NCI-H2107 treated with DMSO at 0.1 percent for 48 hours (cell line): ENCODE measurements at regions not wholly inside any gene's neighbourhood (a gene's known extent, or its start where the extent isn't known, plus 50 kb on each side); places are given as distances from the start of the nearest gene placed in this dataset.

Source experiments
- DNase-seq: peaks from one replicate; lab custom pipeline; 2025; ENCODE audit not compliant: unreplicated experiment; lab: John Stamatoyannopoulos, UW

DNA sequence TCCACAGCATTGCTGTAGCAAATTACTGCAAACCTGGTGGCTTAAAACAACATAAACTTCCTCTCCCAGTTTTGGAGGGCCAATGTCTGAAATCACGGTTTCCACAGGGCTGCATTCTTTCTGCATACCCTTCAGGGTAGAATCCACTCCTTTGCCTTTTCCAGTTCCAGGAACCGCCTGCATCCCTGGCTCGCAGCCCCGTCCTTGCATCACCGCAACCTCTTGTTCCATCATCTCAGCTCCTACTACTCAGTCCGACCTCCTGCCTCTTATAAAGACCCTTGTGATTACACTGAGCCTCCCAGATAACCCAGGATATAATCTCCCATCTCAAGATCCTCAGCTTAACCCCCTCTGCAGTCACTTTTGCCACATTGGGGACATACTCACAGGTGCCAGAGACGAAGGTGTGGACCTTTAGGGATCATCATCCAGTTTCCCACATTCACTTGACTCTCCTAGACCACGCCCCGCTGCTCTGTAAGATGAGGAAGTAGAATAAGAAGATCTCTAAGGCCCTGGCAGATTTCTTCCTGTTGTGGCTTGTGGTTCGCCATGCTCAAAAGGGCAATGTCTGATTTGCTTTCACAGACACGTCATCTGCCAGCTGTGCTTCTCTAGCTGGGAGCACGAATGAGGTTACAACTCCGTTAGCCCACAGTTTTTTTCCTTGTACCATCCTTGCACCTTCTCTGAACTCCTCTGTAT is 103.6 kb upstream of the AGAP1 start:
- DNase-seq: no peak

GRCh38 chr2:235390816-235391194 is 103.0 kb upstream of the AGAP1 start:
- DNase-seq: no peak

DNA sequence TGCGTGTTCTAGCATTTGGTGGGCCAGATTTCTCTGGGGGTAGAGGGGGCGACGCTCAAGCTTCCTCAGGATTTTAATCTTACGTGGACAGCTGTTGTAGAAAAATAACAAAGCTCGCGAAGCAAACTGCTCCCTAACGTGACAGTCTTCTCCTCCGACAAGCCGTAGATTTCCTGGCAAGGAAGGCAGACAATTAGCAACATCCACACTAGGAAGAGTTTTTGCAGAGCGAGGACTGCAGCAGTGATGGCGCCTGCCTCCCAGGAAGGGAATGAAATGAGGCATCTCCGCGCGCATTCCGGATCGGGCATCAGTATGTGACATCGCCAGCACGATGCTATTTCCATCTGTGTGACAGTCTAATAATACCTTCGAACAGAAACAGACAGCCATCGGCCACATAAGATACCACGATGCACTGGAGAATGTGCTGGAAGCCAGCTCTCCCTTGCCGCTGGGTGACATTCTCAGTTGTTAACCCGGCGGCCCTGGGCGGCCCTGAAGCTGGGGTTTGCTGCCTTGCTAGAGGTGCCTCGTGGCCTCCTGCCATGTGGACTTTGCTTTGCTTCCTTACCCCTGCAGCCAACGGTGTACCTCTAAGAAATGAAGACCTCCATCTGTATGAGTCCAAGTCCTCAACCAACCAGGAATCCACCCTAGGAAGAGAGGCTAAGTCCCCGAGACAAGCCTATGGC is 101.8 kb upstream of the AGAP1 start:
- no peak for DNase-seq

DNA sequence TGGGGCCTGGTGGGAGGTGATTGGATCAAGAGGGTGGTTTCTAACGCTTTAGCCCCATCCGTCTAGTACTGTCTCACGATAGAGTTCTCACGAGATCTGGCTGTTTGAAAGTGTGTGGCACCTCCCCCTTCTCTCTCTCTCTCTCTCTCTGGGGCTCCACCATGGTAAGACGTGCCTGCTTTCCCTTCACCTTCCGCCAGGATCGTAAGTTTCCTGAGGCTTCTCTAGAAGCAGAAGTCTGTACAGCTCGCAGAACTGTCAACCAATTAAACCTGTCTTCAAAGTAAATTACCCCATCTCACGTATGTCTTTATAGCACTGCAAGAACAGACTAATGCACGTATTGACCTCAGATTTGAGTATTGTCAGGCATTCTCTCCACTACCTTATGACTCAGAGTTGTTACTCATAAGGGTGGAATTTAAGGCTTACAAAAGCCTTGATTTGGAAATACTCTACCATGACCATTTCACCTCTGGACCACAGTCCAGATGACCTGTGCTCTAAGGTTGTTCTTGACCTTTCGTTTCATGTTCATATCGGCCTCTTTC is 99.5 kb upstream of the AGAP1 start:
- no peak for DNase-seq

- no peak for DNase-seq
These were observed 97.6 kb upstream of the AGAP1 start for GRCh38 chr2:235396071-235396846.

- DNase-seq: no peak
These were observed 95.5 kb upstream of the AGAP1 start for GRCh38 chr2:235398321-235398720.

DNA sequence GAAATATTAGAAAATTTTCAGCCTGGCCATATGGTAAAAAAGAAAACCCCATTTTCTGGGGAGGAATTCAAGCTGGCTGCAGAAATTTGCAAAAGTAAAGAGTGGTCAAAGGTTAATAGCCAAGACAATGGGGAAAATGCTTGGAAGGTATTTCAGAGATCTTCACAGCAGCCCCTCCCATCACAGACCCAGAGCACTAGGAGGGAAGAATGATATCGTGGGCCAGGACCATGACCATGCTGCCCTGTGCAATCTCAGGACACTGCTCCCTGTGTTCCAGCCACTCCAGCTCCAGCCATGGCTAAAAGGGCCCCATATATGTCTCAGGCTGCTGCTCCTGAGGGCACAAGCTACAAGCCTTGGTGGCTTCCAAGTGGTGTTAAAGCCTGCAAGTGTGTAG is 93.9 kb upstream of the AGAP1 start:
- no peak for DNase-seq

DNA sequence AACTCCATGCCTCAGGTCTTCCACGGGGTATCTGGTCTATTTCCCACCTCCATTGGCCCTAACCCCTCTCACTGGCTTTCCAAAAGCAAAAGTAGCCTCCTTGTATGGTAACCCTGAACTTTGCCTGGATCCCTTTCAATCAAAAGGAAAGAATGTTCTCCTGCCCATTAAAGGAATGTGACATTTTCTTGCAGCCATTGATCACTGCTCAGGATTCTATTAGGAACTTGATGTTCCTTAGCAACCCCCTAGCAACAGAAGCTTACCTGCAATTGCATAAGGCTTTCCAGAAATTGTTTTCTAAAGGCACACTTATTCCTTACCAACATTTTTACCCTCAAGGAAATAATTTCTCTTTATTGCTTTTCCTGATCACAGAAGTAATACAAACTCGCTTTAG is 91.4 kb upstream of the AGAP1 start:
- DNase-seq: no peak

- DNase-seq: no peak
These were observed 88.1 kb upstream of the AGAP1 start for GRCh38 chr2:235405612-235406361.

- DNase-seq: peak; percentile 50
These were observed 87.4 kb upstream of the AGAP1 start for GRCh38 chr2:235406430-235406829.

DNA sequence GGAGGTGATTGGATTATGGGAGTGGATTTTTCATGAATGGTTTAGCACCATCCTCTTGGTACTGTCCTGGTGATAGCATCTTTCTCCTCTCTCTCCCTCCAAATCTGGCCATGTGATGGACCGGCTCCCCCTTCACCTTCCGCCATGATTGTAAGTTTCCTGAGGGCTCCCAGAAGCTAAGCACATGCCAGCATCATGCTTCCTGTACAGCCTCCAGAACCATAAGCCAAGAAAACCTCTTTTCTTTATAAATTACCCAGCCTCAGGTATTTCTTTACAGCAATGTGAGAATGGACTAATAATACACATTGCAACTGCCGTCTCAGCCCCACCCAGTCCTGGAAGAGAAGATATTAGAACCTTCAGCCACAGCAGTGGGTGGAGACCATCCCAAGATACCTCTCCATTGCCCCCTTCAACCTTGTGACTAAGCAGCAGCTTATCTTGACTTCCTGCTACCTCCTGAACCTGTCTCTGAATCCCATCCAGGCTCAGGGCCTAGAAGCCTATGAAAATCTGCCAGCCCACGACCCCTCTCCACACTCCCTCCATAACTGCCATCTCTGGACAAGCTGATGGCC is 81.8 kb upstream of the AGAP1 start:
- DNase-seq: no peak

- DNase-seq: no peak
These were observed 80.8 kb upstream of the AGAP1 start for GRCh38 chr2:235413064-235413463.

DNA sequence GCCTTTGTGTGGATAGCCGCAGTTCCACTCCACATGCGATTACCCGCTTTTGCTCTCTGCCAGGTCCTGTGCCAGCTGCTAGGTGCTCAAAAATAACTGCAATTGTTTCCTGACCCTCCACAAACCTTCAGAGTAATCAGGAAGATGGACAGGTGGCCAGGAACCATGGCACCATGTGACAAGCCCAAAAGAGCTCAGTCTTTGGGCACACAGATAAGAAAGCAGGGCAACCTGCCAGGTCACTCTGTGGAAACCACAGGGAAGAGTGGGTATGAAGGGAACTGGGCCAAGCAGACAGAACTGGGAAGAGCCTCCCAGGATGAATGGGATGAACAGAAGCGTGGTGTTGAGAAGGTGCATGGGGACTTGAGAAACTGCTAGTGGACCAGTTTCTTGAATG is 79.4 kb upstream of the AGAP1 start:
- DNase-seq: peak; percentile 87

GRCh38 chr2:235416858-235417499 is 76.9 kb upstream of the AGAP1 start:
- DNase-seq: no peak

GRCh38 chr2:235418918-235419317 is 74.9 kb upstream of the AGAP1 start:
- DNase-seq: no peak

DNA sequence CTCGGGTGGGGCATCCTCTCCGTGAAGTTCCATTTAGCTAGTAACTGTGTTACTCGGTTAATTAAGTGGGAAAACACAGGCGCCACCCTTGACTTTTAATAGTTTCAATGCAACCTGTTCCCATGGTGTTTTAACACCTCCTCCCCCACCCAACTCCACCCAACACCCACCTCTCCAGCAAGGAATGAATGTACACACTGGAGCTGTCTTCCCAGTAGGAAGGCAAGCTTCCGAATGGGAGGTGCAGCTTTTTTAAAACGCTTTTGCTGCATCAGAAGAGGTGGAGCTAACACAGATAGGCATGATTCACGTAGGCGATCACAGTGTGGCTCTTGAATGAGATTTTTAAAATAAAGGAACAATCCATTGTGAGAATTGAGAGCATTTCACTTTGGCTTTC is 73.8 kb upstream of the AGAP1 start:
- no peak for DNase-seq

- no peak for DNase-seq
These were observed 72.2 kb upstream of the AGAP1 start for GRCh38 chr2:235421618-235422017.

DNA sequence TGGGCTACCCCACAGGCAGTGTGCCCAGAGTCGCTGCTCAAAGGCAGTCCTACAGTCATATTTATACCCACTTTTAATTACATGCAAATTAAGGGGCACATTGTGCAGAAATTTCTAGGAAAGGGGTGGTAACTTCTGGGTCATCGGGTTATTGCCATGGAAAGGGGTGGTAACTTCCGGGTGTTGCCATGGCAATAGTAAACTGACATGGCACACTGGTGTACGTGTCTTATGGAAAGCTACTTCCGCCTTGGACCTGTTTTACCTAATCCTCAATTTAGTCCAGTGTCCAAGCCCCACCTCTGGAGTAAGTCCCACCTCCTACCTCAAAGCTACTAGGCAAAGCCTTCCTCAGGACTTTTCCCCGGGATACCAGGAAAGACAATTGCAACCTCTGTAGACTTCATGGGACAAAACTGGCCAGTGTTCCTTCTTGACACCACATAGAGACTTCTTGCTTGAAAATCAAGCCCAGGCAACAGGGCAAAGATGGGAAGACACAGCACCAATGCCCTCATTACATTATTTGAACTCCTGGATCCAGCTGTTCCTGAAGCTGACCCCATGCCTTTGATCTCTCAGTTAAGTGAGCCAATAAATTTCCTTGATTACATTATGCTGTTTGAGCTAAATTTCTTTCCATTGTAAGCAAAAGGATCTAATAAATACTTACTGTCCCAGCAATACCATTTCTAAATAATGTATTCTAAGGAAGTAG is 63.3 kb upstream of the AGAP1 start:
- no peak for DNase-seq

DNA sequence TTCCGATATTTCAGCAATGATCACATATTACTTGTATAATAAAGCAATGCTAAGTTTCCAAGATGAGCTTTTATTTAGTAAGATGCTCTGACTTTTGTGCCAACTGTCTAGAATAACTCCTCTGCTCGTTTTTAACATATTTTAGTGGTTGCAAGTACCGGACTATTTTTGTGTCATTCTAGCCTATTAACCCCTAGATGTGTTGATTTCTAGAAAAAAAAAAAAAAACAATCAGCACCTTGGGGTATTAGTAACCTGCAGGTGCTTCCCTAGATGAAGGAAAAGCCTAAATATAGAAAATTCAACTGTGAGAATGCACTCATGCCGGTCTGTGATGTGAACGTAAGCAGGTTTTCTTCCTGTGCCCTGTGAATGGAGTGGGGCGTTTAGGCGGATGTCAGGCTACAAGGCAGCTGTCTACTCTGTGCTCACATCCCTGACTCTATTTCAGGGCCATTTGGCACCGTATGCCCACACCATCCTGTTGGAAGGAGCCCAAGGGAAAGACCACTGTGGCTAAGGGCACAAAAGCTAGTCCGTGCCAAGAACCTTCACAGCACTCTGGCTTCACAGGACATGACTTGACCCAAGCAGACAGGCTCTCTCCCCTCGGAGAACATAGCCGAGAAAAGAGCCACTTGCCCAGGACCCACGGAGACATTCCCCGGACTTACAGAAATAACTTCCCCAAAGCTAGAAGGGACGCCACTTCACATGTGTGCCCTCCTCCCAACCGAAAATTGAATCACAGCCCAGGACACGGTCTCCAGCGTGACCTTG is 60.9 kb upstream of the AGAP1 start:
- no peak for DNase-seq
